GM21737 (cell line): ENCODE measurements at regions not wholly inside any gene's neighbourhood (a gene's known extent, or its start where the extent isn't known, plus 50 kb on each side); places are given as distances from the start of the nearest gene placed in this dataset.
"Not testable (repeated sequence)": the region's sequence is repeated elsewhere in the genome, so short reads cannot be mapped to it uniquely, and the experiment has no call there.

Experiments
- ATAC-seq: cut with Tn5 transposase; IDR thresholded peaks from one replicate; pipeline ENCODE4 v1.9.1; 2021; ENCODE audit warnings: mild to moderate bottlenecking, moderate library complexity; ENCODE audit not compliant: unreplicated experiment

- ATAC-seq = no peak
Observed at GRCh38 chr13:81041761-81042160, 700.8 kb upstream of the SPRY2 start.

GRCh38 chr13:81031996-81032395 lies 691.1 kb upstream of the SPRY2 start:
- no peak for ATAC-seq

GRCh38 chr13:81025091-81025490 lies 684.2 kb upstream of the SPRY2 start:
- ATAC-seq = no peak

GRCh38 chr13:81021284-81021840 lies 680.4 kb upstream of the SPRY2 start:
- ATAC-seq = no peak

GRCh38 chr13:81020010-81020409 lies 679.1 kb upstream of the SPRY2 start:
- ATAC-seq = no peak

- ATAC-seq = no peak
Observed at GRCh38 chr13:81018936-81019335, 678.0 kb upstream of the SPRY2 start.

- ATAC-seq = no peak
Observed at GRCh38 chr13:81017513-81018152, 676.7 kb upstream of the SPRY2 start.

- ATAC-seq = no peak
Observed at GRCh38 chr13:81012031-81012430, 671.1 kb upstream of the SPRY2 start.

GRCh38 chr13:81001828-81002385 lies 661.0 kb upstream of the SPRY2 start:
- ATAC-seq = no peak

GRCh38 chr13:80998603-80999002 lies 657.7 kb upstream of the SPRY2 start:
- ATAC-seq = not testable (repeated sequence)

GRCh38 chr13:80989747-80990146 lies 648.8 kb upstream of the SPRY2 start:
- ATAC-seq = no peak

GRCh38 chr13:80989241-80989640 lies 648.3 kb upstream of the SPRY2 start:
- ATAC-seq = no peak

GRCh38 chr13:80988391-80989151 lies 647.6 kb upstream of the SPRY2 start:
- ATAC-seq = no peak

- ATAC-seq = peak; percentile 92
Observed at GRCh38 chr13:80979035-80979641, 638.2 kb upstream of the SPRY2 start.

GRCh38 chr13:80977168-80977567 lies 636.2 kb upstream of the SPRY2 start:
- ATAC-seq = no peak

- no peak for ATAC-seq
Observed at GRCh38 chr13:80975903-80976302, 635.0 kb upstream of the SPRY2 start.

GRCh38 chr13:80973721-80974120 lies 632.8 kb upstream of the SPRY2 start:
- ATAC-seq = no peak

- ATAC-seq = no peak
Observed at GRCh38 chr13:80972857-80973478, 632.0 kb upstream of the SPRY2 start.

- no peak for ATAC-seq
Observed at GRCh38 chr13:80965097-80965496, 624.2 kb upstream of the SPRY2 start.

GRCh38 chr13:80962855-80963254 lies 621.9 kb upstream of the SPRY2 start:
- ATAC-seq = no peak

- ATAC-seq = no peak
Observed at GRCh38 chr13:80962173-80962572, 621.2 kb upstream of the SPRY2 start.
